ENCODE measurements at regions not wholly inside any gene's neighbourhood (a gene's known extent, or its start where the extent isn't known, plus 50 kb on each side); places are given as distances from the start of the nearest gene placed in this dataset.
"Not testable (repeated sequence)": the region's sequence is repeated elsewhere in the genome, so short reads cannot be mapped to it uniquely, and the experiment has no call there.

GRCh38 chr11:23425381-23425780 lies 565.1 kb upstream of the CCDC179 start:
- Mint-ChIP-seq H3K36me3 (ENCODE audit: insufficient read depth in 2 of 2) (no peaks in the 10 kb centered on the region), H3K27me3 (ENCODE audit: low read depth) (no peaks in the 10 kb centered on the region), H3K4me3 (no peak overlapping the region), H3K9me3 (peaks cover 3 to 4% of the 10 kb centered on the region in 2 donors), H3K4me1 (ENCODE audit: low read depth) (no peaks in the 10 kb centered on the region), H3K27ac (no peak overlapping the region)
- ATAC-seq (replicated peaks in 1 of 2) (no peak), DNase-seq (no peak)

DNA sequence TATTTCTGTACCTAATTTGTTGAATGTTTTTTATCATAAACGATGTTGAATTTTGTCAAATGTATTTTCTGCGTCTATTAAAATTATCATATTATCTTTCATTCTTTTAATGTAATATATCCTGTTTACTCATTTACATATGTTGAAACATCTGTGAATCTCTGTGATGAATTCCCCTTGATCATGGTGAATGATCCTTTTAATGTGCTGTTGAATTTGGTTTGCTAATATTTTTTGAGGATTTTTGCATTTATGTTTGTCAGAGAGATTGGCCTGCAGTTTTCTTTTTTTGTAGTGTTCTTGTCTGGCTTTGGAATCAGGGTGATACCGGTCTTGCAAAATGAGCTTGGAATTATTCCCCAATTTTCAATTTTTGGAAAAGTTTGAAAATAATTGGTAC lies 569.3 kb upstream of the CCDC179 start:
- DNase-seq (no peak), ATAC-seq (replicated peaks in 1 of 2) (no peak)
- Mint-ChIP-seq H3K4me3 (no peak overlapping the region), H3K4me1 (ENCODE audit: low read depth) (no peaks in the 10 kb centered on the region), H3K27me3 (ENCODE audit: low read depth) (no peaks in the 10 kb centered on the region), H3K9me3 (peaks cover 2% of the 10 kb centered on the region in 2 donors), H3K27ac (no peak overlapping the region), H3K36me3 (ENCODE audit: insufficient read depth in 2 of 2) (no peaks in the 10 kb centered on the region)

DNA sequence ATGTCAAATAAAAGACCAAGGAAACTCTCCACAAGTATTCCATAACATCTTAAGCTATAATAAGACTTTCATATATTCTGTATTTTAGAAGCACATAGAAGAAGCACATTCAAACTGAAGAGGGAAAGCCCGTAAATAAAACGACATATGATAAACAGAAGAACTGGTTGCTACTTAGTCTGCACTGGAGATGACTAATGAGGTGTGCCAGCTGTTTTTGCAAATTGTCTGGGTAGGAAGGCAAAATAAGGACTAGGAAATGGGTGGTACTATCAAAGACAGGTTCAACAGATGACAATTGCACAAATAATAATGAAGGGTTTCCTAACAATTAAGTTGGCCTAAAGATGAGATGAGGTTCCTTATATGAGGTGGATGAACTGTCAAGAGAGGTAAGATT lies 593.2 kb upstream of the CCDC179 start:
- DNase-seq: no peak
- no peak for ATAC-seq (replicated peaks in 1 of 2)
- no peaks in the 10 kb centered on the region for H3K4me1 Mint-ChIP-seq (ENCODE audit: low read depth)
- peaks cover 2 to 12% of the 10 kb centered on the region in 2 donors for H3K9me3 Mint-ChIP-seq
- H3K27me3 Mint-ChIP-seq (ENCODE audit: low read depth): no peaks in the 10 kb centered on the region
- H3K36me3 Mint-ChIP-seq (ENCODE audit: insufficient read depth in 2 of 2): peaks cover 0 to 2% of the 10 kb centered on the region in 2 donors
- no peak overlapping the region for H3K4me3 Mint-ChIP-seq
- no peak overlapping the region for H3K27ac Mint-ChIP-seq

DNA sequence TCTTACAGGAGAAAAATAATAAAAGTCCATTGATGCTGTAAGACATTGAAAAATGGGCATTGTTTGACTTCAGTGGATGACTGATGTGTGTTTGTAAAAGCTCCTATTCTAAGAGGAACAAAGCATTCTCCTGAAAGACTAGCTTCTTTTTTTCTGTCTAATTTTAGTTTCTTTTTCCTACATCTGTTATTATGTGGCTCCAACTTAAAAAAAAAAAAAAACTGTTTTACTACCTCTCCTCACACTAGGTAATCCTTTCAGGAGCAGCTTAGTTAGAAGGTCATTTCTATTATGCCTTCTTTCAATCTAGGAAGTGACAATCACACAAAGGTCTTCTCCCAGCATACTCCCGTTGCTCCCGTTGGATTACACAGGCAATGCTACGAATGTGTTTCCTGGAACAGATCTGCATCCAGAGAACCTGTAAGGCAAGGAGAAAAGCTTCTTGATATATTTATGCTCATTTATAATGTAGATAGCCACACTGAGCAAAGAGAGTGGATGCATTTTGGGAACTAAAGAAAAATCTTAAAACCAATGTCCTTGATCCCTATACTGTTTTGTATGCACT lies 595.1 kb upstream of the CCDC179 start:
- ATAC-seq (replicated peaks in 1 of 2) (no peak), DNase-seq (no peak)
- Mint-ChIP-seq H3K4me1 (ENCODE audit: low read depth) (no peaks in the 10 kb centered on the region), H3K4me3 (no peak overlapping the region), H3K27me3 (ENCODE audit: low read depth) (no peaks in the 10 kb centered on the region), H3K36me3 (ENCODE audit: insufficient read depth in 2 of 2) (peaks cover 0 to 2% of the 10 kb centered on the region in 2 donors), H3K9me3 (peaks cover 0 to 12% of the 10 kb centered on the region in 2 donors), H3K27ac (no peak overlapping the region)

DNA sequence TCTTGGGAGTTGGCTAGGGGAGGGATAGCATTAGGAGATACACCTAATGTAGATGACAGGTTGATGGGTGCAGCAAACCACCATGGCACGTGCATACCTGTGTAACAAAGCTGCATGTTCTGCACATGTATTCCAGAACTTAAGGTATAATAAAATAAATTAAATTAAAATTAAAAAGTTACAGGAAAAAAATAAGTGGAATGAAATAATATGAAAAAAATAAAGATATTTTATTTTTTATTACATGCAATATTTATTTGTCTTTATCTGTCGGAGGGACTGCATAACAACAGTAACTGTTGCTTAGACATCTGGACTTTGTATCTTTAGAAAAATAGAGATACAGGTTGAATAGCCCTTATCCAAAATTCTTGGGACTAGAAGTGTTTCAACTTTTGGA lies 597.4 kb upstream of the CCDC179 start:
- Mint-ChIP-seq H3K4me3 (no peak overlapping the region), H3K27me3 (ENCODE audit: low read depth) (no peaks in the 10 kb centered on the region), H3K36me3 (ENCODE audit: insufficient read depth in 2 of 2) (no peaks in the 10 kb centered on the region), H3K27ac (no peak overlapping the region), H3K9me3 (peaks cover under 1 to 4% of the 10 kb centered on the region in 2 donors), H3K4me1 (ENCODE audit: low read depth) (no peaks in the 10 kb centered on the region)
- ATAC-seq (replicated peaks in 1 of 2) (no peak), DNase-seq (no peak)

DNA sequence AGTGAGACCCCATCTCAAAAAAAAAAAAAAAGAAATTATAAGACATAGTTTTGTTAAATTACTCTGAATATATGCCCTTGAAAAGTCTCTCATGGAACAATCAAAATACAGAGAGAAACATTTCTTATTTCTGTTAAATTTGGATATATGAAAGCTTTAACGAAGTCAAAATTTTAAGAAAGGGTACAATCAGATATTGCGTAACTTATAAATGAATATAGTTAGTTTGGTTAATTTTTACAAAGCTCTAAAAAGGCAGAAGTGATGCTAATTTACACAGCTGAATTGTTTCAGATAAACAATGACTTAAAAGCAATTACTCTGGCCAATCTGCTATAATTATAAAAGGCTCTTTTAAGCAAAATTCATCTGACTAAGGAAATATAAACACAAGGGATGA lies 611.6 kb upstream of the CCDC179 start:
- Mint-ChIP-seq H3K4me1 (ENCODE audit: low read depth) (no peaks in the 10 kb centered on the region), H3K27me3 (ENCODE audit: low read depth) (no peaks in the 10 kb centered on the region), H3K4me3 (no peak overlapping the region), H3K27ac (no peak overlapping the region), H3K36me3 (ENCODE audit: insufficient read depth in 2 of 2) (peaks cover 0 to 2% of the 10 kb centered on the region in 2 donors), H3K9me3 (peaks cover 3 to 6% of the 10 kb centered on the region in 2 donors)
- DNase-seq (no peak), ATAC-seq (replicated peaks in 1 of 2) (no peak)

- H3K27me3 Mint-ChIP-seq (ENCODE audit: low read depth): no peaks in the 10 kb centered on the region
- no peak overlapping the region for H3K4me3 Mint-ChIP-seq
- no peak overlapping the region for H3K27ac Mint-ChIP-seq
- peaks cover 3 to 4% of the 10 kb centered on the region in 2 donors for H3K9me3 Mint-ChIP-seq
- peaks cover 0 to 2% of the 10 kb centered on the region in 2 donors for H3K36me3 Mint-ChIP-seq (ENCODE audit: insufficient read depth in 2 of 2)
- DNase-seq (no peak), ATAC-seq (replicated peaks in 1 of 2) (no peak)
- no peaks in the 10 kb centered on the region for H3K4me1 Mint-ChIP-seq (ENCODE audit: low read depth)
Observed at GRCh38 chr11:23473782-23474181, 613.5 kb upstream of the CCDC179 start.

DNA sequence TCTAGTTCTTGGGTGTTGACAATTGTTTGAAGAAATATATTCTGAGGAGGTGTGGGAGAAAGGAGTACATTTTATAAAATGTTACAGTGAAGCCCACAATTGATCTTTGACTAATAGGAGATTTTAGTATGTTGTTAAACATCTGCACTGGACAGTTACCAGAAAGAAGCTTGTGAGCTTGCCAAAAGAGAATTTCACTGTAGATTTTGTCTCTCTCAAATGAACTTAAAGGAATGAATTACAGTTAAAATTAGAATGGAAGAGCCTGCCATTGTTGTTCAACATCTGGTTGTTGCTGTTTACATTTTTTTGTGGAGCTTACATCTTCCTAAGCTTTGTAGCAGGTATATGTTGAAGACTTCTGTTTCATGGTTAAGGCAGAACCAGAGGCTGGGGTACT lies 620.5 kb upstream of the CCDC179 start:
- ATAC-seq (replicated peaks in 1 of 2): no peak
- no peak overlapping the region for H3K27ac Mint-ChIP-seq
- H3K4me1 Mint-ChIP-seq (ENCODE audit: low read depth): no peaks in the 10 kb centered on the region
- DNase-seq: no peak
- peaks cover 6% of the 10 kb centered on the region in 2 donors for H3K9me3 Mint-ChIP-seq
- peaks cover 0 to 3% of the 10 kb centered on the region in 2 donors for H3K36me3 Mint-ChIP-seq (ENCODE audit: insufficient read depth in 2 of 2)
- no peak overlapping the region for H3K4me3 Mint-ChIP-seq
- H3K27me3 Mint-ChIP-seq (ENCODE audit: low read depth): no peaks in the 10 kb centered on the region

DNA sequence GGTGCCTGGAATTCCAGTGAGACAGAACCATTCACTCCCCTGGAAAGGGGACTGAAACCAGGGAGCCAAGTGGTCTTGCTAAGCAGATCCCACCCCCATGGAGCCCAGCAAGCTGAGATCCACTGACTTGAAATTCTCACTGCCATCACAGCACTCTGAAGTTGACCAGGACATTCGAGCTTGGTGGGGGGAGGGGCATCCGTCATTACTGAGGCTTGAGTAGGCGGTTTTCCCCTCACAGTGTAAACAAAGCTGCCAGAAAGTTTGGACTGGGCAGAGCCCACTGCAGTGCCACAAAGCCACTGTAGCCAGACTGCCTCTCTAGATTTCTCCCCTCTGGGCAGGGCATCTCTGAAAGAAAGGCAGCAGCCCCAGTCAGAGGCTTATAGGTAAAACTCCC lies 623.9 kb upstream of the CCDC179 start:
- not testable (repeated sequence) for DNase-seq; H3K27me3 Mint-ChIP-seq (ENCODE audit: low read depth); H3K4me3 Mint-ChIP-seq; H3K27ac Mint-ChIP-seq; ATAC-seq (replicated peaks in 1 of 2); H3K4me1 Mint-ChIP-seq (ENCODE audit: low read depth)
- peaks cover 1 to 11% of the 10 kb centered on the region in 2 donors for H3K36me3 Mint-ChIP-seq (ENCODE audit: insufficient read depth in 2 of 2)
- peaks cover 10 to 16% of the 10 kb centered on the region in 2 donors for H3K9me3 Mint-ChIP-seq

GRCh38 chr11:23484618-23485017 lies 624.3 kb upstream of the CCDC179 start:
- not testable (repeated sequence) for ATAC-seq (replicated peaks in 1 of 2); DNase-seq; H3K27ac Mint-ChIP-seq; H3K4me1 Mint-ChIP-seq (ENCODE audit: low read depth); H3K4me3 Mint-ChIP-seq; H3K27me3 Mint-ChIP-seq (ENCODE audit: low read depth)
- Mint-ChIP-seq H3K36me3 (ENCODE audit: insufficient read depth in 2 of 2) (peaks cover 1 to 11% of the 10 kb centered on the region in 2 donors), H3K9me3 (peaks cover 10 to 20% of the 10 kb centered on the region in 2 donors)

DNA sequence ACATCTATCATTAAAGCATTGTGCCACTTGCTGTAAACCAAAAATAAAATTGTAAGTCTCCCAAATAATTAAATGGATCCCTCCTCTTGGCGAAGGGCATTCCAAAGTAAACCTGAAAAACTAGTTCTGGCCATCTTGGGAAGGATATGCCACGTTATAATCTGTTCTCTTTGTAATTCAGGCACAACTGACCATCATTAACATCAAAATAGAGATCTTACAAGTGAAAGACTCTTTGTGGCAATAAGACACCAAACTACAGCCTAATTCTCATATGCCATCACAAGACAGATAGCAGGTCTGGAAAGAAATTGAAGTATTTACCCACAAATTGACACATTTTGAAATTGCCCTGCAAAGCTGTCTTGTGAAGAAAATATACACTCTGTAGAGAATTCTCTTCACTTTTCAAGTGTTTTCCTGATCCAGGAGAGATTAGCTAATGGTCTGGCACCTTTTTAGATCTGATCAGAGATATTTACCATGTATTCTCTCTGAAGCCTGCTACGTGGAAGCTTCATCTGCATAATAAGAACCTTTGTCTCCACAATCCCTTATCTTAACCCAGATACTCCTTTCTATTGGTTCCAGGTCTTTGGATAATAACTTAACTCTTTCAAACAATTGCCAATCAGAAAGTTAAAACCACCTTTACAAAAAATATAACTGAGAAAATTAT lies 630.4 kb upstream of the CCDC179 start:
- Mint-ChIP-seq H3K4me1 (ENCODE audit: low read depth) (no peaks in the 10 kb centered on the region), H3K4me3 (no peak overlapping the region), H3K27ac (no peak overlapping the region), H3K27me3 (ENCODE audit: low read depth) (no peaks in the 10 kb centered on the region), H3K36me3 (ENCODE audit: insufficient read depth in 2 of 2) (peaks cover 1 to 8% of the 10 kb centered on the region in 2 donors), H3K9me3 (peaks cover 8 to 21% of the 10 kb centered on the region in 2 donors)
- DNase-seq (no peak), ATAC-seq (replicated peaks in 1 of 2) (no peak)

DNA sequence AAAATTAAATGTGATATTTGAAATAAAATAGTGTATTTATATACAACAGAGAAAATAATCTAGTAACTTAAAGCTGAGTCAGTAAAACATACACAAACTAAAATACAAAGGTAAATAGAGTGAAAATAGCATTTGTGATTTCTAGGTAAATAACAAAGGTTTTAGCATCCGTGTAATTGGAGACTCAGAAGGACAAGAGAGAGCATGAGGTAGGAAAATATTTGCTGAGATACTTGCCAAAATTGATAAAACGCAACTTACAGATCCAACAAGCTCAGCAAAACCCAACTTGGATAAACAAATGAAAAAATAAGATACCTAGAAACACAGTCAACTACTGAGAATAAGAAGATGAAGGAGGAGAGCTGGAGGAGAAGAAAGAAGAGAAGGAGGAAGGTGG lies 634.7 kb upstream of the CCDC179 start:
- Mint-ChIP-seq H3K27me3 (ENCODE audit: low read depth) (no peaks in the 10 kb centered on the region), H3K36me3 (ENCODE audit: insufficient read depth in 2 of 2) (no peaks in the 10 kb centered on the region), H3K4me1 (ENCODE audit: low read depth) (no peaks in the 10 kb centered on the region), H3K9me3 (peaks cover 4 to 5% of the 10 kb centered on the region in 2 donors), H3K4me3 (no peak overlapping the region), H3K27ac (no peak overlapping the region)
- no peak for ATAC-seq (replicated peaks in 1 of 2)
- no peak for DNase-seq

DNA sequence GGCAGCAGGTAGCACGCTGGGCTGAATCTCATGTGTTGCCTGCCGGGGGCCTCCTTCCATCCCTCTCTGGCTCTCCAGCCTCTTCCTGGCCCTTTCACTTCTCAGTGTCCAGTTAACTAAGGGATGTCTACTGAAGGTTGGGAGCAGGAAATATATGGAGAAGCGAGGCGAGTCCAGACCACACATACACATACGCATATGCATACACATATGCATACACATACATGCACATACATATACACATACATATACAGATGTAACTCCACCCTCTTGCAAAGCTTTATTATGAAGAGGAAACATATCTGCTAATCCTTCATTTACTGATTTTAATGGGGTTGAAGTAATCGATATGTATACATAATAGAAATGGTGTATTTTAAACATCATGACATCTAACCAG lies 636.1 kb upstream of the CCDC179 start:
- DNase-seq (no peak), ATAC-seq (replicated peaks in 1 of 2) (no peak)
- no peaks in the 10 kb centered on the region for H3K4me1 Mint-ChIP-seq (ENCODE audit: low read depth)
- peaks cover 4 to 5% of the 10 kb centered on the region in 2 donors for H3K9me3 Mint-ChIP-seq
- no peak overlapping the region for H3K27ac Mint-ChIP-seq
- H3K27me3 Mint-ChIP-seq (ENCODE audit: low read depth): no peaks in the 10 kb centered on the region
- H3K4me3 Mint-ChIP-seq: no peak overlapping the region
- no peaks in the 10 kb centered on the region for H3K36me3 Mint-ChIP-seq (ENCODE audit: insufficient read depth in 2 of 2)

GRCh38 chr11:23497040-23497439 lies 636.8 kb upstream of the CCDC179 start:
- no peaks in the 10 kb centered on the region for H3K4me1 Mint-ChIP-seq (ENCODE audit: low read depth)
- ATAC-seq (replicated peaks in 1 of 2): no peak
- H3K27ac Mint-ChIP-seq: no peak overlapping the region
- no peaks in the 10 kb centered on the region for H3K27me3 Mint-ChIP-seq (ENCODE audit: low read depth)
- peaks cover 4% of the 10 kb centered on the region in 2 donors for H3K9me3 Mint-ChIP-seq
- DNase-seq: no peak
- H3K36me3 Mint-ChIP-seq (ENCODE audit: insufficient read depth in 2 of 2): no peaks in the 10 kb centered on the region
- H3K4me3 Mint-ChIP-seq: no peak overlapping the region

Measured in activated T-cell treated with anti-CD3 and anti-CD28 coated beads, Interleukin-2, amount 50 U/mL, for 72 hours (primary cell).